ENCODE measurements at regions not wholly inside any gene's neighbourhood (a gene's known extent, or its start where the extent isn't known, plus 50 kb on each side); places are given as distances from the start of the nearest gene placed in this dataset.

GRCh38 chr18:57991552-57991951, 52.5 kb upstream of the NEDD4L start:
- Histone ChIP-seq H3K9me3 (replicated peaks; ENCODE audit: insufficient read depth, low read length) (no peaks in the 10 kb centered on the region), H3K36me3 (replicated peaks; ENCODE audit: insufficient read depth, low read length) (no peaks in the 10 kb centered on the region), H3K27ac (ENCODE audit: low read length) (no peak overlapping the region), H3K4me3 (ENCODE audit: low read length) (no peak overlapping the region), H3K4me1 (ENCODE audit: low read length) (no peaks in the 10 kb centered on the region), H3K9ac (ENCODE audit: low read length) (no peak overlapping the region), H3K79me2 (ENCODE audit: low read length) (no peaks in the 10 kb centered on the region), H3K4me2 (ENCODE audit: low read depth, low read length) (no peak overlapping the region), H4K20me1 (ENCODE audit: insufficient read depth, low read length) (no peaks in the 10 kb centered on the region), H3F3A (ENCODE audit: insufficient read depth, low read length) (no peaks in the 10 kb centered on the region), H3K9me2 (replicated peaks; ENCODE audit: insufficient read depth, low read length) (no peaks in the 10 kb centered on the region), H2AFZ (ENCODE audit: low read length) (no peak overlapping the region), H3K27me3 (replicated peaks; ENCODE audit: insufficient read depth, low read length) (no peaks in the 10 kb centered on the region)
- DNase-seq: no peak
- TF ChIP-seq EZH2 (optimal IDR thresholded peaks at IDR 0.05; ENCODE audit: low read depth, low read length) (no peak), CTCF (IDR thresholded peaks at IDR 0.05; ENCODE audit: low read length) (no peak), EZH2phosphoT487 (IDR thresholded peaks at IDR 0.05; ENCODE audit: low read length) (no peak)

GRCh38 chr18:57989536-57989935, 54.5 kb upstream of the NEDD4L start:
- Histone ChIP-seq H4K20me1 (ENCODE audit: insufficient read depth, low read length) (no peaks in the 10 kb centered on the region), H3K27ac (ENCODE audit: low read length) (no peak overlapping the region), H3K9me2 (replicated peaks; ENCODE audit: insufficient read depth, low read length) (no peaks in the 10 kb centered on the region), H3K9ac (ENCODE audit: low read length) (no peak overlapping the region), H3K9me3 (replicated peaks; ENCODE audit: insufficient read depth, low read length) (no peaks in the 10 kb centered on the region), H2AFZ (ENCODE audit: low read length) (no peak overlapping the region), H3K36me3 (replicated peaks; ENCODE audit: insufficient read depth, low read length) (no peaks in the 10 kb centered on the region), H3F3A (ENCODE audit: insufficient read depth, low read length) (no peaks in the 10 kb centered on the region), H3K4me2 (ENCODE audit: low read depth, low read length) (no peak overlapping the region), H3K4me1 (ENCODE audit: low read length) (no peaks in the 10 kb centered on the region), H3K4me3 (ENCODE audit: low read length) (no peak overlapping the region), H3K27me3 (replicated peaks; ENCODE audit: insufficient read depth, low read length) (no peaks in the 10 kb centered on the region), H3K79me2 (ENCODE audit: low read length) (no peaks in the 10 kb centered on the region)
- no peak for TF ChIP-seq CTCF (IDR thresholded peaks at IDR 0.05; ENCODE audit: low read length)
- no peak for TF ChIP-seq EZH2phosphoT487 (IDR thresholded peaks at IDR 0.05; ENCODE audit: low read length)
- DNase-seq: no peak

- Histone ChIP-seq H3K4me3 (ENCODE audit: low read length) (no peak overlapping the region), H3K79me2 (ENCODE audit: low read length) (no peaks in the 10 kb centered on the region)
- no peak for DNase-seq
Measured at GRCh38 chr18:57984490-57985115, 59.4 kb upstream of the NEDD4L start.

More at GRCh38 chr18:57984490-57985115, 59.4 kb upstream of the NEDD4L start:
- H2AFZ ChIP-seq (ENCODE audit: low read length): no peak overlapping the region
- H3K4me1 ChIP-seq (ENCODE audit: low read length): peaks cover 11% of the 10 kb centered on the region
- TF ChIP-seq EZH2 (optimal IDR thresholded peaks at IDR 0.05; ENCODE audit: low read depth, low read length) (no peak), EZH2phosphoT487 (IDR thresholded peaks at IDR 0.05; ENCODE audit: low read length) (no peak), CTCF (IDR thresholded peaks at IDR 0.05; ENCODE audit: low read length) (no peak)
- H3K27me3 ChIP-seq (replicated peaks; ENCODE audit: insufficient read depth, low read length): no peaks in the 10 kb centered on the region
- H3K36me3 ChIP-seq (replicated peaks; ENCODE audit: insufficient read depth, low read length): no peaks in the 10 kb centered on the region
- H3K9me2 ChIP-seq (replicated peaks; ENCODE audit: insufficient read depth, low read length): no peaks in the 10 kb centered on the region
- no peak overlapping the region for H3K9ac ChIP-seq (ENCODE audit: low read length)
- H4K20me1 ChIP-seq (ENCODE audit: insufficient read depth, low read length): no peaks in the 10 kb centered on the region
- H3K9me3 ChIP-seq (replicated peaks; ENCODE audit: insufficient read depth, low read length): no peaks in the 10 kb centered on the region
- no peaks in the 10 kb centered on the region for H3F3A ChIP-seq (ENCODE audit: insufficient read depth, low read length)
- H3K27ac ChIP-seq (ENCODE audit: low read length): no peak overlapping the region
- no peak overlapping the region for H3K4me2 ChIP-seq (ENCODE audit: low read depth, low read length)
